ENCODE measurements at regions not wholly inside any gene's neighbourhood (a gene's known extent, or its start where the extent isn't known, plus 50 kb on each side); places are given as distances from the start of the nearest gene placed in this dataset.

GRCh38 chr2:200150411-200151086, 155.9 kb upstream of the SPATS2L start:
- H3K4me1 ChIP-seq = no peaks in the 10 kb centered on the region
- no peak overlapping the region for H3K9ac ChIP-seq
- H3K27ac ChIP-seq = no peak overlapping the region
- no peak for TF ChIP-seq Cebpa-rat (IDR thresholded peaks at IDR 0.05)
- no peak overlapping the region for H3K4me3 ChIP-seq
- H3K27me3 ChIP-seq = no peaks in the 10 kb centered on the region
- H3K9me3 ChIP-seq = peaks cover 33% of the 10 kb centered on the region
- H4K20me1 ChIP-seq = no peaks in the 10 kb centered on the region
- H3K4me2 ChIP-seq = no peak overlapping the region
- H3K36me3 ChIP-seq = no peaks in the 10 kb centered on the region

- Histone ChIP-seq H3K4me1 (no peaks in the 10 kb centered on the region), H3K27me3 (no peaks in the 10 kb centered on the region), H3K27ac (no peak overlapping the region), H3K9me3 (peaks cover 22% of the 10 kb centered on the region), H3K4me3 (no peak overlapping the region), H4K20me1 (no peaks in the 10 kb centered on the region), H3K4me2 (no peak overlapping the region), H3K36me3 (no peaks in the 10 kb centered on the region), H3K9ac (no peak overlapping the region)
- no peak for TF ChIP-seq Cebpa-rat (IDR thresholded peaks at IDR 0.05)
Measured at GRCh38 chr2:200155652-200156051, 150.8 kb upstream of the SPATS2L start.

GRCh38 chr2:200156166-200156835, 150.2 kb upstream of the SPATS2L start:
- no peaks in the 10 kb centered on the region for H4K20me1 ChIP-seq
- no peaks in the 10 kb centered on the region for H3K4me1 ChIP-seq
- H3K27me3 ChIP-seq = no peaks in the 10 kb centered on the region
- H3K27ac ChIP-seq = no peak overlapping the region
- H3K9me3 ChIP-seq = peaks cover 17% of the 10 kb centered on the region
- no peak for TF ChIP-seq Cebpa-rat (IDR thresholded peaks at IDR 0.05)
- no peak overlapping the region for H3K9ac ChIP-seq
- H3K4me3 ChIP-seq = no peak overlapping the region
- H3K4me2 ChIP-seq = no peak overlapping the region
- H3K36me3 ChIP-seq = no peaks in the 10 kb centered on the region

GRCh38 chr2:200158647-200159356, 147.7 kb upstream of the SPATS2L start:
- no peaks in the 10 kb centered on the region for H4K20me1 ChIP-seq
- no peaks in the 10 kb centered on the region for H3K36me3 ChIP-seq
- H3K9me3 ChIP-seq = peaks cover 5% of the 10 kb centered on the region; the same call in 1 of the 2 replicates
- no peaks in the 10 kb centered on the region for H3K27me3 ChIP-seq
- H3K4me1 ChIP-seq = no peaks in the 10 kb centered on the region
- no peak overlapping the region for H3K9ac ChIP-seq
- no peak overlapping the region for H3K27ac ChIP-seq
- no peak for TF ChIP-seq Cebpa-rat (IDR thresholded peaks at IDR 0.05)
- no peak overlapping the region for H3K4me3 ChIP-seq
- no peak overlapping the region for H3K4me2 ChIP-seq

DNA sequence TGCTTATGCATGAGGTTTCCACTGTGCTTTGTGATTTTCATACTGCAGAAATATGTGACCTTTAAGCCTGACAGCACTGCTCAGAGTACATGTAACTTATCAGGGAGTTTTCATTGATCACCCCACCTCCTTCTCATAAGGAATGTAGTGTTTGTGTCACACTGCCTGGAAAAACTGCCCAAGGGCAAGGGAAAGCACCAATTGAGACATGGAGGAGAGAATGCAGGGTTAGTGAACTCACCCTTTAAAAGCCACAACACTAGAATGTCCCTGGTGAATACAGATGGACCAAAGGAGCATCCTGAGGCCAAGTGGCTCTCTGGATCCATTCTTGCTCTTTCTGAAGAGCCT, 147.2 kb upstream of the SPATS2L start:
- H3K9me3 ChIP-seq = peaks cover 10% of the 10 kb centered on the region
- H3K27me3 ChIP-seq = no peaks in the 10 kb centered on the region
- TF ChIP-seq Cebpa-rat (IDR thresholded peaks at IDR 0.05) = no peak
- H3K36me3 ChIP-seq = no peaks in the 10 kb centered on the region
- H3K4me1 ChIP-seq = no peaks in the 10 kb centered on the region
- no peak overlapping the region for H3K4me3 ChIP-seq
- no peak overlapping the region for H3K4me2 ChIP-seq
- no peaks in the 10 kb centered on the region for H4K20me1 ChIP-seq
- no peak overlapping the region for H3K27ac ChIP-seq
- no peak overlapping the region for H3K9ac ChIP-seq

DNA sequence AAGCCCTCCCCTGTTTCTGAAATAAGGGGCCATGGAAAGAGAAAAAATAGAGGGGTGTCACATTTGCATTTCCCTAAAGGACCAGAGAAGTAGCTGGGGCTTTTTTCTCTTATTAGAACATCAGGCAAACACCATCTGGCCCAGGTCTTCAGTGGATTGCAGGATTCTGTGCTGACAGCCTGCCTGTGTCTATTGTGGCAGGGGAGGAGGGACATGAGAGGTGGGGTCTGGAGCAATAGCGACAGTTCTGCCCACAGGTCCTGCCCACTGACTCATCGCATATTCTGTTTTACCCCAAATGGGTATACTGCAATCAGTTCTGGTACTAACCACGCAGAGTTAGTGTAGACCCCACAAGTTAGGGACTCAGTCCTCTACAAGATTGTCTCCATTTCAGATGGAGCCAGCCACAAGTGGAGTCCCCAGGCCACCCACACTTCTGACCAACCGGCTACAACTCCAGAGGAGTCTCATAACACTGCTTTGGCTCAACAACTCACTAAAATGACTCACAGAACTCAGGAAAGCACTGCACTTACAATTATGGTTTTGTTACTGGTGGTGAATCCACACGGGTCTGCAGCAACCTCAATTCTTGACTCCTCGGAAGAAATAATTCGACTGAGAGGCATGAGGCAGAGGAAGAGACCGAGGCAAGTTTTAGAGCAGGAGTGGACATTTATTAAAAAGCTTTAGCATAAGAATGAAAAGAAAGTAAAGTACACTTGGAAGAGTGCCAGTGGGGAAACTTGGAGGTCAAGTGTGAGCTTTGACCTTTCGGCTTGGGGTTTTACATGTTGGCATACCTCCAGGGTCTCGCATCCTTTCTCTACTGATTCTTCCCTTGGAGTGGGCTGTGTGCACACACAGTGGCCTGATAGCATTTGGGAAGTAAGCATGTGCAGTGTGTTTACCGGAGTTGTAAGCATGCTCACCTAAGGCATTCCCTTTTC, 146.4 kb upstream of the SPATS2L start:
- Histone ChIP-seq H3K27me3 (no peaks in the 10 kb centered on the region), H4K20me1 (no peaks in the 10 kb centered on the region), H3K4me3 (no peak overlapping the region), H3K27ac (no peak overlapping the region), H3K4me1 (no peaks in the 10 kb centered on the region), H3K9me3 (peaks cover 15% of the 10 kb centered on the region), H3K9ac (no peak overlapping the region), H3K4me2 (no peak overlapping the region), H3K36me3 (no peaks in the 10 kb centered on the region)
- no peak for TF ChIP-seq Cebpa-rat (IDR thresholded peaks at IDR 0.05)

GRCh38 chr2:200161458-200161857, 145.0 kb upstream of the SPATS2L start:
- Histone ChIP-seq H3K4me2 (no peak overlapping the region), H3K4me1 (no peaks in the 10 kb centered on the region), H3K4me3 (no peak overlapping the region), H3K36me3 (no peaks in the 10 kb centered on the region), H3K9ac (no peak overlapping the region), H4K20me1 (no peaks in the 10 kb centered on the region), H3K27ac (no peak overlapping the region), H3K27me3 (no peaks in the 10 kb centered on the region), H3K9me3 (peaks cover 28% of the 10 kb centered on the region)
- no peak for TF ChIP-seq Cebpa-rat (IDR thresholded peaks at IDR 0.05)

- Histone ChIP-seq H3K36me3 (no peaks in the 10 kb centered on the region), H3K27me3 (no peaks in the 10 kb centered on the region), H3K4me3 (no peak overlapping the region), H3K27ac (no peak overlapping the region), H3K4me2 (no peak overlapping the region), H3K9me3 (peaks cover 28% of the 10 kb centered on the region), H4K20me1 (no peaks in the 10 kb centered on the region), H3K4me1 (no peaks in the 10 kb centered on the region), H3K9ac (no peak overlapping the region)
- TF ChIP-seq Cebpa-rat (IDR thresholded peaks at IDR 0.05) = no peak
Measured at GRCh38 chr2:200165687-200166086, 140.8 kb upstream of the SPATS2L start.

DNA sequence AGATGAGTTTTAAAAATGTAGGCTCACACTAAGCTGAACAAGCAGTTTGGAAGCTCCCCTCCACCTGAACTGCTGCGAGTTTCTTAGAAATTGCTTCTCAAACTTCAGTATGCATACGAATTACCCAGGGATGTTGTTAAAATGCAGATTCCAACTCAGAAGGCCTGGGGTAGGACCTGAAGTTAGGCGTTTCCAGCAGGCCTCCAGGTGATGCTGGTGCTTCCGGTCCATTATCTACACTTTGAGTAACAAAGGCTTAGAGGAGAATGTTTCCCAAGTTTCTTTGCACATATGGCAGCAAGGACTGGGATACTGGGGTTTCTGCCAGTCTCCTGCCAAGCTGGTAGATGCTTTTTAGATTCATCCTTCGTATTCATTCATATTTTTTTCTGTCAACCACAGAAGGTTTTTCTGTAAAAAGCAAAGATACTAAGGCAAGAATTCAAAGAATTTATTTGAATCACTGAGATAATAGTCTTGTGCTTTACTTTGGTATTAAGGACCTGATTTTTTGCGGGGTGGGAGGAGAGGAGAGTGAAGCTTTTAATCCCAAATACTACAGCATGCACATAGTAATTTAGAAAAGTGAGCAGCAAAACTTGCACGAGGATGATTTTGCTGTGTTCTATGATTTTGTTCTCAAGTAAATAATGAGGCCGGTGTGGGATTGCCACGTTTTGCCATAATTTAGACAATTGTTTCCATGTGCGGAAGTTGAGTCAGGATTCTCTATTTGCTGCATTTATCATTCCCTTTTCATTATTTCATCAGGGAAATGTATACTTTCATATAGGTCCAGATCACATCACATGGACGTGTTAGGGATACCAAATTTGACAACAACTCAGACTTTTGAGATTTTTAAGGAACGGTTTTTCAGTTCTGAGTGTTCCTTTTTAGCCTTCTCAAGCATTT, 137.6 kb upstream of the SPATS2L start:
- Histone ChIP-seq H3K4me1 (no peaks in the 10 kb centered on the region), H4K20me1 (no peaks in the 10 kb centered on the region), H3K27me3 (no peaks in the 10 kb centered on the region), H3K27ac (no peak overlapping the region), H3K4me3 (no peak overlapping the region), H3K4me2 (no peak overlapping the region), H3K36me3 (no peaks in the 10 kb centered on the region), H3K9me3 (peaks cover 22% of the 10 kb centered on the region), H3K9ac (no peak overlapping the region)
- TF ChIP-seq Cebpa-rat (IDR thresholded peaks at IDR 0.05) = no peak

Measured in BLaER1 (cell line).